Stimulated activated effector memory CD8-positive, alpha-beta T cell treated with anti-CD3 and anti-CD28 coated beads, Interleukin-12 subunit alpha, Interleukin-12 subunit beta, amount 100 ng/mL, for 72 hours (primary cell): ENCODE measurements at regions not wholly inside any gene's neighbourhood (a gene's known extent, or its start where the extent isn't known, plus 50 kb on each side); places are given as distances from the start of the nearest gene placed in this dataset.

Experiments
- ATAC-seq: fragments of 150-1000 bp; cut with Tn5 transposase; 2 replicates; pipeline ENCODE4 v1.10.0; 2021
- DNase-seq, 2 donors: peaks; one replicate each; pipeline ENCODE4 v3.0.0; 2021 to 2022; ENCODE audit warnings: low spot score in 2 of 2
- H3K27ac Mint-ChIP-seq: one replicate; pipeline ENCODE4 v1.8.0; 2022; ENCODE audit warnings: mild to moderate bottlenecking, mixed read lengths
- H3K36me3 Mint-ChIP-seq: one replicate; pipeline ENCODE4 v1.8.0; 2022; ENCODE audit warnings: mild to moderate bottlenecking, mixed read lengths
- H3K4me1 Mint-ChIP-seq: one replicate; pipeline ENCODE4 v1.8.0; 2022; ENCODE audit warnings: mixed read lengths
- H3K4me3 Mint-ChIP-seq: one replicate; pipeline ENCODE4 v1.8.0; 2022; ENCODE audit warnings: mild to moderate bottlenecking, mixed read lengths
- H3K9me3 Mint-ChIP-seq: one replicate; pipeline ENCODE4 v1.8.0; 2022; ENCODE audit warnings: mixed read lengths

DNA sequence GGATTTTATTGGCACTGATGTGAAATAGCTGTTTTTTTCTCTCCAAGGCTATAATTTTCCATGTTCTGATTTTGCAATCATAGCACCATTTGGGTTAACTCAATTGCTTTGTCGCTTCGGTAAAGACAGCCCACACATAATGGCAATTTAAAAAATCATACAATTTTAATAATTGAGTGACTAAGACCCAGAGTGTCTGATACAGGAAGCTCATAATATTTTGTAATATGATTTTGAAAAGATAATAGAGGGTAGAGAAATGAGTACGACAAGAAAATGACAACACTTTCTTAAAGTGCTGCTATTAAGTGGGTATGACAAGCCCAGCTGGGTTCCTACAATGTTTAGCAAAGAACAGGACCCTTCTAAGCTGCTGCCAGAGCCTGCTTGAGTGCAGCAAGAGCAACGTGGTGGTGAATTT is 439.1 kb downstream of the METTL15 start:
- no peaks in the 10 kb centered on the region for H3K36me3 Mint-ChIP-seq

DNA sequence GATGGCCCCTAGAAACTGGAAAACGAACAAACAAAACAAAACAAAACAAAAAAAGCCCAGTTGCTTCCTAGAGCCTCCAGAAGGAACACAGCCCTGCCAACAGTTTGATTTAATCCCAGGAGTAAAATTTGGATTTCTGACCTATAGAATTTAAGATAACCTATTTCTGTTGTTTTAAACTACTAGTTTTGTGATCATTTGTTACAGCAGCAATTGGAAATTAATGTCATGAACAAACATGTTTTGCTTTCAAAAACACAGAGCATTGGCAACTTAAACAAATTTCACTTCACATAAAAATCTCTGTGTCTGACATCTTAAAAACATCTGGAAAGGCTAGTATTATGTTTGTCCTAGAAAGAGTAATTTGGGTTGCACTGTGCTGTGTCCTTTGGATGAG is 437.3 kb downstream of the METTL15 start:
- DNase-seq = no peak
- no peak for ATAC-seq
- no peaks in the 10 kb centered on the region for H3K4me1 Mint-ChIP-seq
- no peak overlapping the region for H3K4me3 Mint-ChIP-seq
- H3K36me3 Mint-ChIP-seq = no peaks in the 10 kb centered on the region
- peaks cover 2% of the 10 kb centered on the region for H3K9me3 Mint-ChIP-seq
- no peak overlapping the region for H3K27ac Mint-ChIP-seq

More for the DNA sequence above, 439.1 kb downstream of the METTL15 start:
- no peaks in the 10 kb centered on the region for H3K4me1 Mint-ChIP-seq
- no peak overlapping the region for H3K4me3 Mint-ChIP-seq
- peaks cover 7% of the 10 kb centered on the region for H3K9me3 Mint-ChIP-seq
- no peak overlapping the region for H3K27ac Mint-ChIP-seq
- DNase-seq (no peak), ATAC-seq (no peak)

DNA sequence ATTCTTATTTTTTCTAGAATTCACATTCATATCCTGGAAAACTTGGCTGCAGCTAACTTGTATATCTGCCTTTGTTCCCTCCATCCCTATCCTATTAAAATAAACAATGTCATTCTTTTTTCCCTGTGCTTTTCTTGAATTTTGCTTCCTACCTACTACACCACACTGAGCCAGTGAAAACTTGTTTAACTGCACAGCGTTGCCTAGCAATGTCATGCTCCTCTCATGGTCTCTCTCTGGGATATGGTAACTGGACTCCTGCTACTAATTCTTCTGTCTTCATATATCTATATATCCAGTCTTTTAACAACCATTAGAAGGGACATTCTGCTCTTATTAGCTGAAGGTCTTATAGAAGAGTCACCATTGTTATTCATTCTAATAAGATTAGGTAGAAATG is 434.4 kb downstream of the METTL15 start:
- Mint-ChIP-seq H3K36me3 (no peaks in the 10 kb centered on the region), H3K4me3 (no peak overlapping the region), H3K27ac (no peak overlapping the region), H3K4me1 (no peaks in the 10 kb centered on the region), H3K9me3 (peaks cover 2% of the 10 kb centered on the region)
- DNase-seq = no peak
- ATAC-seq = no peak

DNA sequence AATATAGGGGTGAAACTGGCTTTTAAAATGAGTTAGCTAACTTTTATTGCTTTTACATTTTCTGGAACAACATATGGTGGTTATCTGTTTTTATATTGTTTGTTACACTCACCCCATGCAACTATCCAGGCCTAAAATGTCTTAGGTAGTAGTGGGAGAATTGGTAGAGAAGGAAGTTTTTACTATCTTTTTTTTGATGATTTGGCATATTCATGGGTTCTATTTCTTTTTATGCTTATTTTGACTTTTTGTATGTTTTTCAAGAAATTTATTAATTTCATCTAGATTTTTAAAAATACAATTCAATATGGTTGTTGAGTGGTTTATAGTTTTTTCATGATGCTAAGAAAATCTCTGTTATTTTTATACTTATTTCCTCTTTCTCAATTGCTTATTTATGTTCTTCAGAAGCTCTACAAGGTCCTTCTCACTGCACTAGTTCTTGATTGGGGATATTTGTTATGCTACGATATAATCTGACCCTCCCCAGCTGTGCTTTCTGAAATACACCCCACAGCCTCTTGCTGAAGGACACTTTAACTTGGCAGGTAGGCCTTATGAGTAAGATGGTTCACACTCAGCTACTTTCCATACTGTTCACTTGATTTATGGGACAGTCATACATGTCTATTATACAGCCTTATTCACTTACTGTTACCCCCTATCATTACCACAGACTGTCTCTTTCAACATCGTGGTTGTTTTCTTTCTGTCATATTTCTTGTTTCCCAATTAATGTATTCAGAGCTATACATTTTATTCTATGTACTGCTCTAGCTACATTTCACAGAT is 431.2 kb downstream of the METTL15 start:
- ATAC-seq = no peak

DNA sequence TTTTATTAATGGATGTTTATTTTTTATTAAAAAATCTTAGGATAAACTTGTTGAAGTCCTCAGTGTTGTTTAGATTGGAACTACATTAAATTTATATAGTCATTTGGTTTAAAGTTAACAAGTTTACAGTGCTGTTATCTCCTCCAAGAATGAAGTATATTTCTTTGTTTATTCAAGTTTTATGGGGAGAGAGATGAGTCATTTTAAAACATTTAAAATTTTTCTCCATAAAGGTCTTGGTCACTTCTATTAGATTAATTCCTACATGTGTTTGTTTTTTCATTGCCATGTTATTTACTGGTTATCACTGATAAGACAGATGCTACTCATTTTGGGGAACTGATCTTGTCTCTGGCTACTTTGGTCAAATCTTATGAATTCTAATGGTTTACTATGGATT is 429.6 kb downstream of the METTL15 start:
- no peaks in the 10 kb centered on the region for H3K4me1 Mint-ChIP-seq
- H3K36me3 Mint-ChIP-seq = no peaks in the 10 kb centered on the region
- H3K27ac Mint-ChIP-seq = no peak overlapping the region
- no peak for ATAC-seq
- H3K9me3 Mint-ChIP-seq = no peaks in the 10 kb centered on the region
- no peak for DNase-seq
- no peak overlapping the region for H3K4me3 Mint-ChIP-seq

More for the DNA sequence above, 431.2 kb downstream of the METTL15 start:
- Mint-ChIP-seq H3K36me3 (no peaks in the 10 kb centered on the region), H3K9me3 (peaks cover 2% of the 10 kb centered on the region), H3K4me3 (no peak overlapping the region), H3K4me1 (no peaks in the 10 kb centered on the region), H3K27ac (no peak overlapping the region)
- no peak for DNase-seq

DNA sequence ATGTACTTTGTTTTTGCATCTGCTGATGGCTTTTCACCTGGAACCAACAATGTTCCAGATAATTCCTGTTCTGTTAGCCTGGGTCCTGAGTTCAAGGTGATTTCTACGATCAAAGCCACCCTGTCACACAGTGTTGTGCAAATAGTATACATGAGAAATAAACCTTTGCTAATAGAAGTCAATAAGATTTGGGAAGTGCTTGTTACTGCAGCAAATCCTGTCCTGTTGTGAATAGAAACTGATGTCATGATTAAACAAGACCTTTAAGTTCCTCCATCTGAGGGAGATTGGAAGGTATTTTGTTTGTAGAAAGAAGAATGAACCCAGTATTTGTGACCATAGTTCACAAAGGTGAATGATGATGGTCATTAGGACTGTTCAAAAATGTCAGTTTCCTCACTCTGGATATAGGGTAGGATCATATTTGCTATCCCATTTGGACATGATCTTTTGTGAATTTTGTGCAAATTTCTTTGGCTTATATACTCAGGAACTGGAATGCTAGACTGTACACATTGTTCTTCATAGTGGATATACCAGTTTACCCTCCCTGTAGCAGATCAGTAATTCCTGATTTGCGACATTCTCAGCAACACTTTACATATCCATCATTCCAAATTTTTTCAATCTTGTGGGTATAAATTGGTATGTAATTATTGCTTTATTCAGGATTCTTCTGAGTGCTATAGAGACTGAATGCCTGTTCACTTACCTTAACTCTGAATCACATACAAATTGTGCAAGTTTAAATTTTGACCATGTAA is 428.5 kb downstream of the METTL15 start:
- Mint-ChIP-seq H3K36me3 (no peaks in the 10 kb centered on the region), H3K9me3 (no peaks in the 10 kb centered on the region), H3K4me3 (no peak overlapping the region), H3K27ac (no peak overlapping the region), H3K4me1 (no peaks in the 10 kb centered on the region)
- DNase-seq = no peak
- ATAC-seq = no peak

DNA sequence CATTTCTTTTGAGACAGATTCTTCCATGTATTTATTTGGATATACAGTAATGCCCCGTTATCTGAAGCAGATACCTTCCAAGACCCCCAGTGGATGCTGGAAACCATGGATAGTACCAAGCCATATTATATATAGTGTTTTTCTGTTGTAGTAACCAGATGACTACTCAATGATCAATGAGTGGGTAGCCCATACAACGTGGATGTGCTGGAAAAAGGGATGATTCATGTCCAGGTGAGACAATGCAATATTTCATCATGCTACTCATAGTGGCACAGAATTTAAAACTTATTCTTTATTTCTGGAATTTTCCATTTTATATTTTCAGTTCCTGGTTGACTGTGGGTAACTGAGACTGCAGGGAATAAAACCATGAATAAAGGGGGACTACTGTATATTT is 427.5 kb downstream of the METTL15 start:
- no peaks in the 10 kb centered on the region for H3K36me3 Mint-ChIP-seq
- H3K27ac Mint-ChIP-seq = no peak overlapping the region
- no peak for ATAC-seq
- no peak for DNase-seq
- H3K4me3 Mint-ChIP-seq = no peak overlapping the region
- no peaks in the 10 kb centered on the region for H3K4me1 Mint-ChIP-seq
- no peaks in the 10 kb centered on the region for H3K9me3 Mint-ChIP-seq

DNA sequence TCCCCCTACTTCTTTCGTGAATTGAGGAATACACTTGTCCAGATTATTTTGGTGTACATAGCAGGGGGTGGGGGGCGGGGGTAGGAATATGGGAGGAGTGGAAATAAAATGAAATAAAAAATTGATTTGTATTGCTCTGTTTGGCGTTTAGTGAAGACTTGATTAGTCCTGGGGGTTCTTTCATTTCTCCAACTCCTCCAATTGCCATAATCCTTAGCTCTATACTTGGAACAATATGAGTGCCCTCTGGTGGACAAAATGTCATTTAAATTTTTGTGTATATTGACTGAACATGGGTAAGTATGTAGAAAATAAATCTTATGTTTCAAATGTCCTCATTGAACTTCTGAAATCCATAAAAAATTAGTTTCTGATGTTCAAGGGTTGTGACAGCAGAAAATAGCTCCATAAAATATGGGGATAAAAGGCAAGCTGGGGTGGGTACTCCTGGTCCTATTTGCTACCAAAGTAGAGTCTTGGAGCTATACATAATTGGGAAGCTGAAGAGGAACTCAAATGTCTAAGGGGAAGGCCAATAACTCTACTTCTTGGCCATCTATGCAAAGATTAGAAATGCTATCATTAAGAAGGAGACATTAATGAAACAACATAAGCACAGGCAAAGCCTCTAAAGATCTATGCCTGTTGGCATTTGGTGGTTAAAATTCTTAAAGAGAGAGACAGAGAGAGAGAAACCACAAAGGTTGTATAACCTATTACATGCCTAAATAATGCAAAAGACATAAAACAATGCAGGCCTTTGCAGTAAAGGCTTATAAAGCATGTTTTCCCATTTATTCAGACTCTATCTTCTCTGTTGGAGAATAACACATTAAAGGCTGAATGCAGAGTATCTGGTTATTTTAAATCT is 421.6 kb downstream of the METTL15 start:
- ATAC-seq = no peak
- no peak for DNase-seq
- H3K36me3 Mint-ChIP-seq = no peaks in the 10 kb centered on the region

DNA sequence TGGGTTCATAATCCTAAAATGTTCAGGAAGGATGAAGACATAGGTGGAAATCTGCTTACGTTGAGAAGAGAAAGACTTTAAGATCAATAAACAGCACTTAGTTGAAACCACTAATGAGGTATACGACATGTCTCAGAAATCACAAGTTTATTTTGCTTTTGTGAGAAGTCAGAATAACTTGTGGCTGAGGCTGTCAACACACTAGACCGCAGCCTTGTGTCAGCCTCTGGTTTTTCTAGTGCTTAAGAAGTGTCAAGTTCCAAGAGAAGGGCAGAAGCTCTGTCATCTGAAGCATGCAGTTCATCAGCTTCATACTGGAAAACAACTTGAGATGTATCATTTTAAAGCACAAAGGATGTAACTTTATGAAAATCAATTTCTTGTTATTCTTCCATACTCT is 420.9 kb downstream of the METTL15 start:
- Mint-ChIP-seq H3K9me3 (peaks cover 11% of the 10 kb centered on the region), H3K27ac (no peak overlapping the region), H3K4me3 (no peak overlapping the region), H3K36me3 (no peaks in the 10 kb centered on the region), H3K4me1 (no peaks in the 10 kb centered on the region)
- DNase-seq (no peak), ATAC-seq (no peak)

More for the DNA sequence above, 421.6 kb downstream of the METTL15 start:
- Mint-ChIP-seq H3K4me1 (no peaks in the 10 kb centered on the region), H3K27ac (no peak overlapping the region), H3K9me3 (peaks cover 7% of the 10 kb centered on the region), H3K4me3 (no peak overlapping the region)

DNA sequence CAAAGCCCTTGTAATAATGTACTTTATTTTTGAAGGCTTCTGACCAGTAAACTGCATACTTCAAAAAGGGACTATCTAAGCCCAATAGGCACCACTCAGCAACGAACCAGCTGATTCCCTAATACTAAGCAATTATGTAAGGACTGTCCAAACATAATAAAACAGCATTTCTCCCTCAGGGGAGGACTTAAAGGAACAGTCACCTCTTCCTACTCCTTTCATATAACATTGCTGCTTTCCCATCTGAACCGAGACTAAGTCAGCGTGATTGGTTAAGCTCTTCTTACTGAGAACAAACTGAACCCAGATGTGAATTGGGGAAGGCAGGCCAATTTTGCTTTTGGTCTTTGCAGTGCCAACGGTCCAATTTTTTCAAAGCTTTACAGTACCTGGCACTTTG is 420.0 kb downstream of the METTL15 start:
- no peaks in the 10 kb centered on the region for H3K36me3 Mint-ChIP-seq
- no peak for ATAC-seq
- no peak overlapping the region for H3K27ac Mint-ChIP-seq
- peaks cover 15% of the 10 kb centered on the region for H3K9me3 Mint-ChIP-seq
- H3K4me3 Mint-ChIP-seq = no peak overlapping the region
- DNase-seq = no peak
- no peaks in the 10 kb centered on the region for H3K4me1 Mint-ChIP-seq

DNA sequence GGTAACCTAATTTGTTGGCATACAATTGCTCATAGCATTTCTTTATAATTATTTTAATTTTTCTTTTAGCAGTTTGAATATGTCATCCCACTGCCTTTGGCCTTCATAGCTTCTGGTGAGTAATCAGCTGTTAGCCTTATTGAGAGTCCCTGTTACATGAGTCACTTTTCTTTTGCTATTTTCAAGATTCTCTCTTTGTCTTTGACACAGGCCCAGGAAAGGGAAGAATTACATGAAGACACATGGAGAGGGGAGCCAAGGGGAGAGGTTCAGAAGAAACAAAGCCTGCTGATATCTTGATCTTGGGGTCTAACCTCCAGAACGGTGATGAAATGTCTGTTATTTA is 418.2 kb downstream of the METTL15 start:
- Mint-ChIP-seq H3K4me3 (no peak overlapping the region), H3K27ac (no peak overlapping the region), H3K4me1 (no peaks in the 10 kb centered on the region), H3K9me3 (peaks cover 15% of the 10 kb centered on the region), H3K36me3 (no peaks in the 10 kb centered on the region)
- ATAC-seq = no peak
- no peak for DNase-seq

DNA sequence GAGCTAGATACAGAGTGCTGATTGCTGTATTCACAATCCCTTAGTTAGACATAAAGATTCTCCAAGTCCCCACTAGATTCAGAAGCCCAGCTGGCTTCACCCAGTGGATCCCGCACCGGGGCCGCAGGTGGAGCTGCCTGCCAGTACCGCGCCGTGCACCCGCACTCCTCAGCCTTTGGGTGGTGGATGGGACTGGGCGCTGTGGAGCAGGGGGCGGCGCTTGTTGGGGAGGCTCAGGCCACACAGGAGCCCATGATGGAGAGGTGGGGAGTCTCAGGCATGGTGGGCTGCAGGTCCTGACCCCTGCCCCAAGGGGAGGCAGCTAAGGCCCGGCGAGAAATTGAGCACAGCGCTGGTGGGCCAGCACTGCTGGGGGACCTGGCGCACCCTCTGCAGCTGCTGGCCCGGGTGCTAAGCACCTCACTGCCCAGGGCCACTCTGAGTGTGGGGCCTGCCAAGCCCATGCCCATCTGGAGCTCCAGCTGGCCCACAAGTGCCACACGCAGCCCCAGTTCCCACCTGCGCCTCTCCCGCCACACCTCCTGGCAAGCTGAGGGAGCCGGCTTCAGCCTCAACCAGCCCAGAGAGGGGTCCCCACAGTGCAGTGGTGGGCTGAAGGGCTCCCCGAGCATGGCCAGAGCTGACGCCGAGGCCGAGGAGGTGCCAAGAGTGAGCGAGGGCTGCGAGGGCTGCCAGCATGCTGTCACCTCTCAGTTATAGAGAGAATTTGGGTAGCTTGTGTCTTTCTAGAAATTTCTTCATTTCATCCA is 417.6 kb downstream of the METTL15 start:
- no peaks in the 10 kb centered on the region for H3K4me1 Mint-ChIP-seq
- no peak overlapping the region for H3K27ac Mint-ChIP-seq
- no peaks in the 10 kb centered on the region for H3K36me3 Mint-ChIP-seq
- H3K4me3 Mint-ChIP-seq = no peak overlapping the region
- peaks cover 15% of the 10 kb centered on the region for H3K9me3 Mint-ChIP-seq
- DNase-seq = no peak
- ATAC-seq = no peak

DNA sequence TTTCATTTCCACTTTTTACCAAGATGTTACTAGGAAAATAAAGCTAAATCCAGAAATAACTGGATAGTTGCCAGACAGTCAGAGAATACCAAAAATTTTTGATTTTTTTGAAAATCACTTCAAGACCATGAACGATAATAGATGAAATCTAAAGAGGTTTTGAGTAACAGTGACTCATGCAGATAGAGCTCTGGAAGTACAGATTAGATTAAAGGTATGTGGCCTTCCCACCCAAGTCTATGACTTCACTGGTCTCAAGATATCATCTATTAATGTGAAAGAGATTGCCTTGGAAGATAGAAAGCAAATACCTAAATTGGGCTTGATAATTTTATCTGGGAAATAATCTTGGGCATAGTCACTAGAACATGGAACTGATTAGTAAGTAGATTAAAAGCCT is 415.9 kb downstream of the METTL15 start:
- Mint-ChIP-seq H3K9me3 (peaks cover 15% of the 10 kb centered on the region), H3K36me3 (no peaks in the 10 kb centered on the region), H3K4me3 (no peak overlapping the region), H3K27ac (no peak overlapping the region), H3K4me1 (no peaks in the 10 kb centered on the region)
- ATAC-seq (no peak), DNase-seq (no peak)

DNA sequence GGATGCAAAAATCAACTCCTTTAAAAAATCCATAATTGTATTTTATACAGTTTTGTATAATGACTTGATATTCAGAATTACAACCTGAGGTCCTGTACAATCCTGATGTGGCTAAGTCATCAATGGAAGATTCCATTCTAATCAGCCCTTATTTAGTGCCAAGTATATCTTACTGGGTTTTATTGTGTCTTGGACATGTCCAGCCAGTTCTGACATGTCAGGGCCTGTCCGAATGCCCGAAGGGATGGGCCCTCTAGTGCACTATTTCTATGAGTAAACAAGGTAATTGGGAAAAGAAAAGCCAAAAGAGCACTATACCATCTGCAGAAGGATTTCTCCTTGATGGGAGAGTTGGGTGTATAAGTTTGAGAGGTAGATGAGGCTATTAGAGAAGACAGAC is 412.9 kb downstream of the METTL15 start:
- peaks cover 9% of the 10 kb centered on the region for H3K9me3 Mint-ChIP-seq
- H3K36me3 Mint-ChIP-seq = no peaks in the 10 kb centered on the region
- no peak for DNase-seq
- no peaks in the 10 kb centered on the region for H3K4me1 Mint-ChIP-seq
- ATAC-seq = no peak
- no peak overlapping the region for H3K27ac Mint-ChIP-seq
- H3K4me3 Mint-ChIP-seq = no peak overlapping the region

DNA sequence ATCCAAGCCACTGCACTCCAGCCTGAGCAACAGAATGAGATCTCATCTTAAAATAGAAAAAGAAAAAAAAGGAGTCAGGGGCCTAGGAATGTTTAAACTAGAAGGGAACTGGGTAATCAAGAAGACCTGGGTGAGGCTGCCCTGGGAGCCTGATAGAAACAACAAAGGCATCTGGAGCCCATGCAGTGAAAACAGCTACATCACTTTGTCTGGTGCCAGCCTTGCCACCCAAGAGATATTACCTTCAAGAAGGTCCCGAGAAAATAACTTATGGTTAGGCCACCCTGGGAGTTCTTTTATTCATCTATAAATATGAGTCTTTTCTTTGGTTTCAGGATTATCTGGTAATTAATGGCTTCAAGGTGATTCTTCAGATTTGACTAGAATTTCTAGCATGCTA is 412.1 kb downstream of the METTL15 start:
- Mint-ChIP-seq H3K4me3 (no peak overlapping the region), H3K4me1 (no peaks in the 10 kb centered on the region), H3K9me3 (peaks cover 9% of the 10 kb centered on the region), H3K36me3 (no peaks in the 10 kb centered on the region), H3K27ac (no peak overlapping the region)
- ATAC-seq (no peak), DNase-seq (no peak)
